Hepatocyte (in vitro differentiated cells): ENCODE measurements at regions not wholly inside any gene's neighbourhood (a gene's known extent, or its start where the extent isn't known, plus 50 kb on each side); places are given as distances from the start of the nearest gene placed in this dataset.

Source experiments
- EZH2 ChIP-seq: fragments of 200-600 bp; sonication (generic); IDR thresholded peaks from 2 replicates; pipeline ENCODE4 v1.6.1; 2016; ENCODE audit warnings: antibody characterized with exemption, mild to moderate bottlenecking, borderline replicate concordance
- TF ChIP-seq, protein P1 (sequence below): fragments of 200-600 bp; sonication (generic); IDR thresholded peaks from 2 replicates; pipeline ENCODE4 v1.5.1; 2016; ENCODE audit warnings: antibody characterized with exemption, mild to moderate bottlenecking; ENCODE audit not compliant: poor library complexity

DNA sequence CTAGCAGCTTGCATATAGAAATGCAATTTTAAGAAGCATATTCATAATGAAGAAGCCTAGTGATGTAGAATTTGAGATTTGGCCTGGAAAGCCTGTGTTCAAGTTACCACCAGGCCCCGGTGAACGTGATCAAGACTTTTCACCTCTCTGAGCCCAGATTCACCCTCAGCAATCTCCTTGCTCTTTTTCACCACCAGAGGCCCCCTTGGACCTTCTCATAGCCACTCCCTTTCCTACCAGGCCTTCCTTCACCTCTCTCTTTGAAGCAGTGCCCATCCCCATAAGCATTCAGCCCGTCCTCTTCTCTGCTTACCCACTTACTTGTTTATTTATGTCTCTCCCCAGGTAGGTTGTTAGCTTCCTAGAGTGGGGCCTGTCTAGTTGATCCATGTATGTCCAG is 1280.9 kb downstream of the AACS start:
- TF ChIP-seq, protein P1, sequence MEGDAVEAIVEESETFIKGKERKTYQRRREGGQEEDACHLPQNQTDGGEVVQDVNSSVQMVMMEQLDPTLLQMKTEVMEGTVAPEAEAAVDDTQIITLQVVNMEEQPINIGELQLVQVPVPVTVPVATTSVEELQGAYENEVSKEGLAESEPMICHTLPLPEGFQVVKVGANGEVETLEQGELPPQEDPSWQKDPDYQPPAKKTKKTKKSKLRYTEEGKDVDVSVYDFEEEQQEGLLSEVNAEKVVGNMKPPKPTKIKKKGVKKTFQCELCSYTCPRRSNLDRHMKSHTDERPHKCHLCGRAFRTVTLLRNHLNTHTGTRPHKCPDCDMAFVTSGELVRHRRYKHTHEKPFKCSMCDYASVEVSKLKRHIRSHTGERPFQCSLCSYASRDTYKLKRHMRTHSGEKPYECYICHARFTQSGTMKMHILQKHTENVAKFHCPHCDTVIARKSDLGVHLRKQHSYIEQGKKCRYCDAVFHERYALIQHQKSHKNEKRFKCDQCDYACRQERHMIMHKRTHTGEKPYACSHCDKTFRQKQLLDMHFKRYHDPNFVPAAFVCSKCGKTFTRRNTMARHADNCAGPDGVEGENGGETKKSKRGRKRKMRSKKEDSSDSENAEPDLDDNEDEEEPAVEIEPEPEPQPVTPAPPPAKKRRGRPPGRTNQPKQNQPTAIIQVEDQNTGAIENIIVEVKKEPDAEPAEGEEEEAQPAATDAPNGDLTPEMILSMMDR: no peak
- no peak for TF ChIP-seq EZH2
